ENCODE measurements at regions not wholly inside any gene's neighbourhood (a gene's known extent, or its start where the extent isn't known, plus 50 kb on each side); places are given as distances from the start of the nearest gene placed in this dataset.

DNA sequence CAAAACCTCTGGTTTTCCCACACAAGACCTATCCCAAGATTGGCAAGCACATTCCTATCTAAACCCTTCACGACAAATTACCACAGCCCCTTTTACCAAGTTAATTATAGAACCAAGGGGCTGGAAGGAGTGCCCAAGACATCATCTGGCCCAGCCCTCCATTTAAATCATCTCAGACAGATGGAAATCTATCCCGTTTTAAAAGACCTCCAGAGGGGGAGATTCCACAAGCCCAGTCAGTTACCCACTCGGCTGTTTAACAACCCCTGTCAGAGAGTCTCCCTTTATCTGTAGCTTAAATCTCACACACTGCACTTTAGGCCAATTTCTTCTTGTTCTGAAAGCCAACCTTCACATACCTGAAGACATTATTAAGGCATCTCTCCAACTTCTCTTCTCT, 179.1 kb upstream of the MEIS1 start:
- no CpG with 5 or more reads among the region's 3 CpGs for WGBS (ENCODE audit: extremely low coverage, insufficient coverage, insufficient read length)
- Histone ChIP-seq H3K9me3 (ENCODE audit: insufficient read depth, low read depth, low read length) (peaks cover 3% of the 10 kb centered on the region), H4K91ac (ENCODE audit: low read depth, low read length) (no peak overlapping the region), H3K27ac (ENCODE audit: low read depth, low read length) (peak overlapping the region; percentile 83), H3K36me3 (ENCODE audit: control insufficient read depth in 1 of 2, insufficient read depth in 2 of 2, low read length in 2 of 2) (no peaks in the 10 kb centered on the region), H3K14ac (ENCODE audit: low read length) (no peak overlapping the region), H4K8ac (ENCODE audit: low read depth, low read length) (no peak overlapping the region), H2BK12ac (ENCODE audit: low read length) (no peak overlapping the region), H3K4me1 (ENCODE audit: control insufficient read depth in 1 of 2, insufficient read depth in 2 of 2, low read length in 2 of 2) (peaks cover 2 to 8% of the 10 kb centered on the region in 2 experiments), H2BK120ac (ENCODE audit: insufficient read depth, low read length, poor library complexity) (no peak overlapping the region), H3K23ac (ENCODE audit: low read length) (no peak overlapping the region), H3K18ac (ENCODE audit: low read length) (no peak overlapping the region), H3K4ac (ENCODE audit: low read depth, low read length) (no peak overlapping the region), H3K79me1 (ENCODE audit: low read length) (peaks cover 6% of the 10 kb centered on the region), H2AK5ac (ENCODE audit: low read length) (no peak overlapping the region), H3K9ac (ENCODE audit: low read length) (no peak overlapping the region), H3K4me2 (ENCODE audit: low read length) (no peak overlapping the region), H4K12ac (ENCODE audit: low read depth, low read length) (no peak overlapping the region), H3K79me2 (ENCODE audit: control insufficient read depth, insufficient read depth, low read length, poor library complexity) (no peaks in the 10 kb centered on the region), H2BK5ac (ENCODE audit: low read depth, low read length, poor library complexity) (peak overlapping the region; percentile 39), H2AFZ (ENCODE audit: insufficient read depth, low read length, poor library complexity) (no peak overlapping the region), H3K4me3 (ENCODE audit: low read depth, low read length) (no peak overlapping the region), H3K27me3 (ENCODE audit: insufficient read depth, low read length) (no peaks in the 10 kb centered on the region)
- DNase-seq, result no peak

DNA sequence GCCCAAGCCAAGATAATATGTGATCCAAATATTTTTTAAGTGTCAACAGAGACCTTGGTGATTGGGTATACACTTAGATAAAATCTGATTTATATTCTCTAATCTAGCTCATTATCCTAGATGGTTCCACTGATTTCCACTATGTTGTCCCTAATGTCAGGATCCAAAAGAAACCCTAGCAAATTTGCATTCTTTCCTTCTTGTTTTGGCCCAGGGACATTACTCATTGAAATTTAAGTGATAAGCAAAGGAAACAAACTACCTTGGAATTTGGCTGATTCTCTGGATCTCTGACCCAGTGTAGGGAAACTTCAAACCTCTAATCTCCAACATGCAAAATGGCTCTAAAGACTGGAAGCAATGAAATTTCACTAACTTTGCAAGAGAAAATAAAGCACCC, 179.8 kb upstream of the MEIS1 start:
- H3K4me3 ChIP-seq (ENCODE audit: low read depth, low read length), result no peak overlapping the region
- H3K4me1 ChIP-seq (ENCODE audit: control insufficient read depth in 1 of 2, insufficient read depth in 2 of 2, low read length in 2 of 2), result peaks cover 2 to 8% of the 10 kb centered on the region in 2 experiments
- no peak overlapping the region for H3K9ac ChIP-seq (ENCODE audit: low read length)
- no peaks in the 10 kb centered on the region for H3K27me3 ChIP-seq (ENCODE audit: insufficient read depth, low read length)
- no peak overlapping the region for H3K14ac ChIP-seq (ENCODE audit: low read length)
- DNase-seq, result peak; percentile 33 to 68
- H3K18ac ChIP-seq (ENCODE audit: low read length), result no peak overlapping the region
- peaks cover 3% of the 10 kb centered on the region for H3K9me3 ChIP-seq (ENCODE audit: insufficient read depth, low read depth, low read length)
- no peaks in the 10 kb centered on the region for H3K36me3 ChIP-seq (ENCODE audit: control insufficient read depth in 1 of 2, insufficient read depth in 2 of 2, low read length in 2 of 2)
- no peak overlapping the region for H3K4ac ChIP-seq (ENCODE audit: low read depth, low read length)
- no peak overlapping the region for H4K91ac ChIP-seq (ENCODE audit: low read depth, low read length)
- no peak overlapping the region for H2AK5ac ChIP-seq (ENCODE audit: low read length)
- no peak overlapping the region for H4K12ac ChIP-seq (ENCODE audit: low read depth, low read length)
- no peak overlapping the region for H3K4me2 ChIP-seq (ENCODE audit: low read length)
- H2BK5ac ChIP-seq (ENCODE audit: low read depth, low read length, poor library complexity), result no peak overlapping the region
- H2AFZ ChIP-seq (ENCODE audit: insufficient read depth, low read length, poor library complexity), result no peak overlapping the region
- H3K27ac ChIP-seq (ENCODE audit: low read depth, low read length), result peak overlapping the region; percentile 33
- H2BK12ac ChIP-seq (ENCODE audit: low read length), result no peak overlapping the region
- no peak overlapping the region for H4K8ac ChIP-seq (ENCODE audit: low read depth, low read length)
- no peaks in the 10 kb centered on the region for H3K79me2 ChIP-seq (ENCODE audit: control insufficient read depth, insufficient read depth, low read length, poor library complexity)
- H3K79me1 ChIP-seq (ENCODE audit: low read length), result peaks cover 6% of the 10 kb centered on the region
- H2BK120ac ChIP-seq (ENCODE audit: insufficient read depth, low read length, poor library complexity), result no peak overlapping the region
- no peak overlapping the region for H3K23ac ChIP-seq (ENCODE audit: low read length)

DNA sequence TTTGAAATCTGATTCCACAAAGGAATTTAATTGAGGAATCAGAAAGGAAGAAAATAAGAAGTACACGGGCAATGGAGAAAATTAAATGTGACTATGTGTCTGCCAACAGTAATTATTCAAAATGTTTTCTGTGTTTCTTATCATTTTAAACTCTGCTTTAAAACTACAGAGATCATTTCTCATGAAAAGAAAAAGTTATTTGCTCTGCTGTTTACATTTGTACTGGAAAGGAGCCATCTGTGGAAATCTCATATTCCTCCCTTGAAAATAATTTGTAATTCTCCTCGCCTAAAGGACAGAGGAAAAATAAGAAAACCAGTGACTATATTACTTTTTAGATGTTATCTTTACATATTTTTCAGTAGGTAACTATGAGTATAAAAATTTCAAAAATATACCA, 181.9 kb upstream of the MEIS1 start:
- Histone ChIP-seq H4K8ac (ENCODE audit: low read depth, low read length) (no peak overlapping the region), H3K79me1 (ENCODE audit: low read length) (peaks cover 5% of the 10 kb centered on the region), H2AFZ (ENCODE audit: insufficient read depth, low read length, poor library complexity) (no peak overlapping the region), H3K4me1 (ENCODE audit: control insufficient read depth in 1 of 2, insufficient read depth in 2 of 2, low read length in 2 of 2) (peaks cover 2 to 8% of the 10 kb centered on the region in 2 experiments), H3K4me2 (ENCODE audit: low read length) (no peak overlapping the region), H4K12ac (ENCODE audit: low read depth, low read length) (no peak overlapping the region), H3K27me3 (ENCODE audit: insufficient read depth, low read length) (no peaks in the 10 kb centered on the region), H3K9me3 (ENCODE audit: insufficient read depth, low read depth, low read length) (no peaks in the 10 kb centered on the region), H3K18ac (ENCODE audit: low read length) (no peak overlapping the region), H2BK120ac (ENCODE audit: insufficient read depth, low read length, poor library complexity) (no peak overlapping the region), H3K14ac (ENCODE audit: low read length) (no peak overlapping the region), H2BK12ac (ENCODE audit: low read length) (no peak overlapping the region), H3K36me3 (ENCODE audit: control insufficient read depth in 1 of 2, insufficient read depth in 2 of 2, low read length in 2 of 2) (no peaks in the 10 kb centered on the region), H3K4ac (ENCODE audit: low read depth, low read length) (no peak overlapping the region), H4K91ac (ENCODE audit: low read depth, low read length) (no peak overlapping the region), H3K27ac (ENCODE audit: low read depth, low read length) (no peak overlapping the region), H3K9ac (ENCODE audit: low read length) (no peak overlapping the region), H3K79me2 (ENCODE audit: control insufficient read depth, insufficient read depth, low read length, poor library complexity) (no peaks in the 10 kb centered on the region), H2AK5ac (ENCODE audit: low read length) (no peak overlapping the region), H3K23ac (ENCODE audit: low read length) (no peak overlapping the region), H2BK5ac (ENCODE audit: low read depth, low read length, poor library complexity) (no peak overlapping the region), H3K4me3 (ENCODE audit: low read depth, low read length) (no peak overlapping the region)
- no peak for DNase-seq
- no CpG with 5 or more reads among the region's 2 CpGs for WGBS (ENCODE audit: extremely low coverage, insufficient coverage, insufficient read length)

DNA sequence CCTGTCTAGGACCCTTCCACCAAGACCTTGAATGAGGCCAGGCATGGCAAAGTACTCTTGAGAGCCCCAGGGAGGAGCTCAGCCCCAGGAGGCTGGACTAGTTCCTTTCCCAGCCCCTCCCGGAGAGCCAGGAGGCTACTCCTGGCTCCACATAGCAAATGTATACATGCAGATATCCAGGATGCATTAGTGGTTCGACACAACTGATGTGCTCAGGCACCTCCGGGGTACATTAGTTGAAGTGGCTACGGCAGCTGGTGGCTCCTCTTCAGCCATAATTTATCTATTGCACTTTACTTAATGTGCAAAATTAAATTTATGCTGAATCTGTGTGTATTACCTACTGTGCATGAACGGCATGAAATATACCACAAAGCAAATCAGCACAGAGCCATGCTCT, 182.8 kb upstream of the MEIS1 start:
- no peaks in the 10 kb centered on the region for H3K79me2 ChIP-seq (ENCODE audit: control insufficient read depth, insufficient read depth, low read length, poor library complexity)
- no peak overlapping the region for H2BK12ac ChIP-seq (ENCODE audit: low read length)
- no peak overlapping the region for H4K91ac ChIP-seq (ENCODE audit: low read depth, low read length)
- no peaks in the 10 kb centered on the region for H3K36me3 ChIP-seq (ENCODE audit: control insufficient read depth in 1 of 2, insufficient read depth in 2 of 2, low read length in 2 of 2)
- H3K9ac ChIP-seq (ENCODE audit: low read length), result no peak overlapping the region
- no peak overlapping the region for H4K12ac ChIP-seq (ENCODE audit: low read depth, low read length)
- peak overlapping the region; percentile 17 for H3K14ac ChIP-seq (ENCODE audit: low read length)
- H3K23ac ChIP-seq (ENCODE audit: low read length), result no peak overlapping the region
- no peak overlapping the region for H3K27ac ChIP-seq (ENCODE audit: low read depth, low read length)
- no peak overlapping the region for H2BK120ac ChIP-seq (ENCODE audit: insufficient read depth, low read length, poor library complexity)
- no peaks in the 10 kb centered on the region for H3K9me3 ChIP-seq (ENCODE audit: insufficient read depth, low read depth, low read length)
- H2AK5ac ChIP-seq (ENCODE audit: low read length), result no peak overlapping the region
- H2AFZ ChIP-seq (ENCODE audit: insufficient read depth, low read length, poor library complexity), result no peak overlapping the region
- no peak overlapping the region for H4K8ac ChIP-seq (ENCODE audit: low read depth, low read length)
- WGBS (ENCODE audit: extremely low coverage, insufficient coverage, insufficient read length), result no CpG with 5 or more reads among the region's 5 CpGs
- H2BK5ac ChIP-seq (ENCODE audit: low read depth, low read length, poor library complexity), result no peak overlapping the region
- no peaks in the 10 kb centered on the region for H3K27me3 ChIP-seq (ENCODE audit: insufficient read depth, low read length)
- no peak overlapping the region for H3K4ac ChIP-seq (ENCODE audit: low read depth, low read length)
- H3K4me1 ChIP-seq (ENCODE audit: control insufficient read depth in 1 of 2, insufficient read depth in 2 of 2, low read length in 2 of 2), result peaks cover 2 to 8% of the 10 kb centered on the region in 2 experiments
- H3K18ac ChIP-seq (ENCODE audit: low read length), result no peak overlapping the region
- peaks cover 3% of the 10 kb centered on the region for H3K79me1 ChIP-seq (ENCODE audit: low read length)
- DNase-seq, result no peak
- no peak overlapping the region for H3K4me2 ChIP-seq (ENCODE audit: low read length)
- no peak overlapping the region for H3K4me3 ChIP-seq (ENCODE audit: low read depth, low read length)
